HG03108 (cell line): ENCODE measurements at regions not wholly inside any gene's neighbourhood (a gene's known extent, or its start where the extent isn't known, plus 50 kb on each side); places are given as distances from the start of the nearest gene placed in this dataset.

ENCODE experiments used
- ATAC-seq: cut with Tn5 transposase; IDR thresholded peaks from one replicate; pipeline ENCODE4 v1.9.1; 2021; ENCODE audit warnings: moderate library complexity; ENCODE audit not compliant: unreplicated experiment

DNA sequence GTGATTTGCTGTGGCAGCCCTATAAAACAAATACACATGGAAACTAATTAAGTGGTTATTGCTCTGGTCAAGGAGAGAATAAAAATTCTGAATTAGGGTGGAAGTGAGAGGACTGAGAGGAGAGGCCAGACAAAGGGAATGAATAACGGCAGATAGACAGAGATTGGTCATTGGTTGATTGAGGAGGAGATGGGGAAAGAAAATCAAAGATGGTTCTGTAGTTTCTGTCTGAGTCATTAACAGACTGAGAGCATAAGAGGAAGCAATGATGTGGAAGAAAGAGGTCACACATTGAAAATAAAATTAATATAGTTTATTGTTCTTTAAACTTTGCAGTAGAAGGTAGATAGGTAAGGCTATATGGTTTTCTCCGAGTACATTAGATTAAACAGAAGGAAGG lies 469.8 kb downstream of the ACTL7B start:
- ATAC-seq, result no peak

DNA sequence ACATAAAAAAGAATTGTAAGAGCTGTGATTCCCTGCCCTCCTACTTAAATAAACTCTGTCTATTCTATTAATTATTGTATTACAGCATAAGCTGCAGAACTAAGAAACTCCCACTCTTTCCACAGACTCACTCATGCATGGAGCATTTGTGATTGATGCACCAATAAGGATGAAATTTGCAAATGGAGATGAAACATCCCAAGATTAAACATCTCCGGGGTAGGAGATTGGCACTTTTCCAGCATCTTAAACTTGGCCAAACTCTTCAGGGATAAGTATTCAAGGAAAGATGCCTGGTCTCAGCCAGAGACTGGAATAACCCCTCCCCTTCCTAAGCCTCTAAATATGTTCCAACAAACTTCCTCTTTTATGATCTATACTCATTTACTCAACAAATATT lies 472.0 kb downstream of the ACTL7B start:
- ATAC-seq, result no peak

DNA sequence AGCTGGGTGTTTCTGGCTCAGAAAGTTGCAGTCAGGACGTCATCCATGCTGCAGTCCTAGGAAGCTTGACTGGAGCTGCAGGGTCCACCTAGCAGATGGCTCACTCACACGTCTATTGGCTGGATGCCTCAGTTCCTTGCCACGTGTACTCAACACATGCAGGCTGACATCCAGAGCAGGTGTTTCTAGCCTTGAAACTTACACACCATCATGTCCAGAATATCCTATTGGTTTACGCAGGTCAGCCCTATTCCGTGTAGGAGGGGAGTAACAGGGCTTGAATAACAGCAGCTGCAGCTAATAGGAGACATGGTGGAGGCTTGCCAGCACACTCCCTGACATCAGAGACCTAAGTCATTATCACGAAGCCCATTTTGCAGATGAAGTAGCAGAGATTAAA lies 473.5 kb downstream of the ACTL7B start:
- ATAC-seq, result no peak

DNA sequence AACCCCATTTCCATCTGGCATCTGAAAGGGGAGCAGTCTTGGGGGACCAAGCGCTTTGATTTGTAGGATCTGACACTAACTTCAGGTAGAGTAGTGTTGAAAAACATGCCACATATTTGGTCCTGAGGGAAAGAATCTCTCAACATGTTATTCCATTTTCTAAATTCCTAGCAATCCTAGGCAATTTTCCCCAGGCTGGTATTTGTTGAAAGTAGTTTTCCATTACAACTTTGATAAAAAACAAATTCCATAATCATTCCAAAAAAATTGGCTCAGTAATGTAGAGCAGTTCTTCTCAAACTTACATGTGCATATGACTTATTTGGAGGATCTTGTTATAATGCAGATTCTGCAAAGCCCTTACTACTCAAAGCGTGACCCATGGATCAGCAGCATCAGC lies 477.9 kb downstream of the ACTL7B start:
- ATAC-seq, result no peak

- ATAC-seq, result no peak
Measured at GRCh38 chr9:108377382-108377781, 478.4 kb downstream of the ACTL7B start.

DNA sequence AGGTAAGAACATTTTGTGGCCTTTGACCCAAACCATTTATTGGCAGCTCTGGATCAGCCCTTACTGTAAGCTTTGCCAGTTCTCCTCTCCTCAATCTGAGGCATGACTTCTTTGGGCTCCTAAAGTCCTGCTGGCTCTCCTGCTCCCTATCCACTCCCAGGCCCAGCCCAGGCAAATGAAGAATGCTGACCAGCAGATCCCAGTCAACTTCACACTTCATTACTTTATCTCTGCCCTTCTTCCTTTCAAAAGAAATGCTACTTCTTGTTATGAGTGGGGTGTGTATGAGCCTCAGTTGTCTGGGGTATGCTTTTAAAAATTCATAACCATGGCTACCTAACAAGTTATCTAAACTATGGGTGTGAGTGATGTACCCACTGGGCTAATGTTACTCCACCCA lies 479.6 kb downstream of the ACTL7B start:
- ATAC-seq, result no peak

- ATAC-seq, result no peak
Measured at GRCh38 chr9:108374626-108375025, 481.2 kb downstream of the ACTL7B start.

DNA sequence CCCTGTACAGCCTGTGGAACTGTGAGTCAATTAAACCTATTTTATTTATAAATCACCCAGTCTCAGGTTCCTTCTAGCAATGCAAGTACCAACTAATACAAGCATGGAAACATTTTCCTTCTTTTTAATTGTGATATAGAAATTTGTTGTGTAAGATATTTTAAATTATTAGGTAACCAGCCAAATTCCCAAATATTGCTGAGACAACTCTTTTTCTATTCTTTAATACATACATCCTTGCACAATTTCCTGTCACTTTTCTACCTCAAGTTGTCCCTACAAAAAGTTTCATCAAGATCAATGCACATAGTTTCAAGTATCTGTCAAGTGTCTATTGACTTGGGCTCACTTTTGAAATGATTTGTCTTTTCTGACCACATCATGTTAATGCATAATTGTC lies 488.6 kb downstream of the ACTL7B start:
- ATAC-seq, result no peak

DNA sequence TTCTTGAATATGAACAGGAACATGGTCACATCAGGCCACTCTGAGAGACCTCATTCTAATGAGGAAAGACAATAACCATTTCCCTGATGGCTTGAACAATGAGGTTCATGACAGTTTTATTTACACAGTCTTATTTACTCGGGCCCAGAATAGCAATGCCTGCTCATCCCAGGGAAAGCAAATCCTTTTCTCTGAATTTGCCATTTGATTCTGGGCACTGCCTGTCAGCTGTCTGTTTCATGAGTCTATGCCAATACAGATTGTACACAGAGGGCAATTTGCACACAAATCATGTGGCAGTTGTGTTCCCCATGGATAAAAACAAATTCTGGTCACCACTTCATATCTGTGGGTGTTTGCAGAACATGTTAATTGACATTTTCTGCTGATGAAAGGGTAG lies 492.5 kb downstream of the ACTL7B start:
- ATAC-seq, result no peak

DNA sequence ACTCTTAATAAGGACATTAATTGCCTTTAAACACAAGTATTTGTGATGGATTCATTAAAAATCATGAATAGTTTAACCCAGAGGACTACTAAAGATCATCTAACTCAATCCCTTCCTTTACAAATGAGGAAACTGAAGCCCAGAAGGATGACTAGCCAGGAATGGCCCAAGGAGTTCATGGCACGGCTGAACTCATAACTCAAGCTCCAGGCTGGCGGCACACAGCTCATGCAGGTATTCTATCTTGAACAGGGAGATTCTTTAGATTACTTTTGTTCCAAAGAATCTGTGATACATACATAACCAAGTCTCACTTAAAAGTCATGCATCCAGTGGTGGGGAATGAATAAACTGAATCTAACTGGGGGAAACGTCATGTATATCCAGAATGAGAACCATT lies 495.5 kb downstream of the ACTL7B start:
- ATAC-seq, result no peak

GRCh38 chr9:108356806-108357205 lies 499.0 kb downstream of the ACTL7B start:
- ATAC-seq, result no peak

DNA sequence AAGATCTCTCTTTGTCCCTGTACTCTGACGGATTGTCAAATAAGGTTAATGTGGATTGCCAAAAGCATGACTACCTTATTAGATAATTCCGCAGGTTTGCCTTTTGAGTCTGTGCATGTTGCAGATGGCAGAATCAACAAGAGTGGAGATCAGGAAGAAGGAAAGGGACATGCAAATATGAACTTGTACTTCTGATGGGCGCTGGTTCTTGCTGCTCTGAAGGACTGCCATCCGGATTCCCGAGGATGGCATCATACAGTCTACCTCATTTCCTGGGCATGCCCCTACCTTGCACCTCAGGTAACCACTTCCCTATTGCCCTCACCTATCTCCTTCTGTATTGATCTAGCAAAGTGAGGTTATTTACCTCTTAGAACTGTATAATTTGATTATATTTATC lies 504.2 kb downstream of the ACTL7B start:
- no peak for ATAC-seq

DNA sequence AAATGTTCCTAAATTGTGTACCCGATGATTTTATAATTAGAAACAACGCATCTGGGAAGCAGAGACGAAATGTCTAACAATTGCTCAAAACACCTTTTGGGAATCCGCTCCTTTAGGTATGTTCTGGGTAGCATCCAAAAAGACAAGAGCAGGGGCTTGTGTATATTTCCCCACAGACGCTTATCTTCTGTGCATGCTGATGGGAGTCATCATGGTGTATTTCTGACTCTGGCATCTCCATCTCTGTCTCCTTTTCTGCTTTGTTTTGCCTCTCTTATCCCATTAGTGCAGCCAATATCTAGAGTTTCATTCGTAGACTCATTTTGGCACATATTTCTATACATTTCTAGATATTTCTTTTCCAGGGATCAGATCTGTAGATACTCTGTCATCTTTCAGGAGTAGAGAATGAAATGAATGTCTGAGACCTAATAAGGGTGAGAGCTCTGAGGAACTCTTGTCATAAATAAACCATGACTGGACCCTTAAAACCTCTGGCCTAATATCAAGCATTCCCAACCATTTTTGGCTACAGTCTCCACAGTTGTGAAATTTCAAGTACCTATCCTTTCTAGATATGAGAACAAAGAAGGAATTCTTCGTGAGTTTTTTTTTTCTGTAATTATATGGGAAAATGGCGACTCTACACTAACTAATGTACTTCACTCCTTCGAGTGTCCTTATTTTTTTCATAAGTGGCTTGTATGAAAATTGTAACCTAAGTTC lies 508.2 kb downstream of the ACTL7B start:
- ATAC-seq, result no peak

GRCh38 chr9:108345826-108346225 lies 510.0 kb downstream of the ACTL7B start:
- no peak for ATAC-seq

DNA sequence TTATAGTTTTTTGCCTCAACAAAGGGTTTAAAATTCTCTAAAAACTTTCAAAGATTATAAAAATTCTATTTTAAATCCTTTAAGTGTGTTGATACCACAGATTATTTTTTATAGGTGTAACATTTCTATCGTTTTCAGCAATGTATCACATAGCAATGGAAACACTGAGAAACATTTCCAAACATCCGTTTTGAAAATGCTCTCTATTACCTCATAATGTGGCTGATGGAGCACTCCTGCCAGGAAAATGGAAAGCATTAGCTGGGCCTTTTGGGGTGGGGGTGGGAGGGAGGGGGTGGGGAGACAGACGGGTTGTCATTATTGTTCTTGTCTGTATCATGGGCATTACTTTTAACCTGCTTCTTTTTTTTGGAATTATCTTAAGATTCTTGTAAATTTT lies 516.5 kb downstream of the ACTL7B start:
- ATAC-seq, result no peak

DNA sequence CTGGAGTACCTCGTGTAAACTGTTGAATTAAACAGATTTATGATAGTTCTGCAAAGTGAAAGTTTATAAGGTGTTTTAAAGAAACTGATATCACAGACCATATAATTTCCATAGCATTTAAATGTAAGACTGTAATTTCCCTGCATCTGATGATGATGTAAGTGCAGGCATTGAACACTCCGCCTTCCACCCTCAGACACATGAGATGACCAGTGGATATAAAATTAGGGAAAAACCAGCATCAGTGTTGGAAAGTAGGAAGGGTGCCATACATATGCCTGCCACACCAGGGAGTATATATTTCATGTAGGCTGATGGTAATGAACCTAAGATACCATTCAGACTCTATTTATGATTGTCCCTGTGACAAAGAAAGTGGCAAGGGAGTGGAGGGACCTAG lies 519.2 kb downstream of the ACTL7B start:
- no peak for ATAC-seq

- no peak for ATAC-seq
Measured at GRCh38 chr9:108333530-108333983, 522.2 kb downstream of the ACTL7B start.

DNA sequence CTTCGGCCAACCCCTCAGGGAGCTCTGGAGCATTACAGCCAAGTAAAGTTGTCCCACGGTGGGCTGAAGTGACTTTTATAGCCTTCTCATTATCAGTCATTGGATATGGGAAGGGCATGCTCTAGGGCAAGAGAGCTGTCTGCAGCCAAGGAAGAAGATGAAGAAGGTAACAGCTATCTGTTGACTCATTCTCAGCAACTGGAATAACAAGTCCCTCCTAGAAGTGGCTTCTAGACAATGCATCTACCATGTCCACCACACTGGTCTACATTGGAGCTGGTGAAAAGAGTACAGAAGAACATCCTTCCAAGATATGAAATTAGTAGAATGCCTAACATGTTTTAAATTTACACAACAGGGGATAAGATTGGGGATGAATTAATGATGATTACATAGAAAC lies 524.2 kb downstream of the ACTL7B start:
- no peak for ATAC-seq

DNA sequence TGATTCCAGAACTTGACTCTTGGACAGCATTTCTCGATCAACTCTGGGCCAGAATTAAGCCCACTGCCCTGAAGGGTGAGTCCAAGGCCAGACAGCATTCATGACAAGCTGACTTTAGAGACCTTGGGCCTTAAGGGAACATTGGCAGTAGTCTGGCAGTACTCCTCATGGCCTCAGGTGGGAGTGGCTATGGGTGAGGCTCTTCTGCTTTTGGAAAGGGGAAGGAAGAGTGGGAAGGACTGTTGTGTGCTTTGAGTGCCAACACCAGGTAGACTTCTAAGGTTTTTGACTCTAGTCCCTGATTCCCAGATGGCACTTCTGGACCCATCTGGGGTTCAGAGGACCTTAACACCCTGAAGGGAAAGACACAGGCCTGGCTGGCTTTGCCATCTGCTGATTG lies 530.4 kb downstream of the ACTL7B start:
- no peak for ATAC-seq

GRCh38 chr9:108323615-108324014 lies 532.2 kb downstream of the ACTL7B start:
- no peak for ATAC-seq

GRCh38 chr9:108322326-108323098 lies 533.3 kb downstream of the ACTL7B start:
- ATAC-seq, result no peak

GRCh38 chr9:108316630-108317029 lies 539.2 kb downstream of the ACTL7B start:
- no peak for ATAC-seq

- no peak for ATAC-seq
Measured at GRCh38 chr9:108316066-108316465, 539.7 kb downstream of the ACTL7B start.
